NCI-H2029 treated with DMSO at 0.1 percent for 48 hours (cell line): ENCODE measurements at regions not wholly inside any gene's neighbourhood (a gene's known extent, or its start where the extent isn't known, plus 50 kb on each side); places are given as distances from the start of the nearest gene placed in this dataset.

Experiments
- DNase-seq: peaks from one replicate; lab custom pipeline; 2025; lab: John Stamatoyannopoulos, UW

DNA sequence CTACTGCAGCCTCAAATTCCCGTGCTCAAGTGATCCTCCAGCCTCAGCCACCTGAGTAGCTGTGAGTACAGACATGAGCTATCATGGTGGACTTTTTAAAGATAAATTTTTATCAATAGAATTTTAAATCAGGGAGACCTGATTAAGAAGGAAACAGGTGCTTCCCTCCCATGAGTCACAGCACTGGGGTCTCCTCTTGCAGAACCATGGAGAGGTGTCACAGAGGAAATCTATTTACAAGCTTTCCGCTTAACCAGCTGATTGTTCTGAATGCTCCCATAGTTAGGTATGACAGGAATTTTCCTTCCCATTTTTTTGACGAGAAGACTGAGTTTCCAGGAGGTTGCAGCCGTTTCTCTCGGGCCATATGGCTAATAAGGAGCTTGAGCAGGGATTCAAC is 516.1 kb downstream of the MIAT start:
- no peak for DNase-seq

DNA sequence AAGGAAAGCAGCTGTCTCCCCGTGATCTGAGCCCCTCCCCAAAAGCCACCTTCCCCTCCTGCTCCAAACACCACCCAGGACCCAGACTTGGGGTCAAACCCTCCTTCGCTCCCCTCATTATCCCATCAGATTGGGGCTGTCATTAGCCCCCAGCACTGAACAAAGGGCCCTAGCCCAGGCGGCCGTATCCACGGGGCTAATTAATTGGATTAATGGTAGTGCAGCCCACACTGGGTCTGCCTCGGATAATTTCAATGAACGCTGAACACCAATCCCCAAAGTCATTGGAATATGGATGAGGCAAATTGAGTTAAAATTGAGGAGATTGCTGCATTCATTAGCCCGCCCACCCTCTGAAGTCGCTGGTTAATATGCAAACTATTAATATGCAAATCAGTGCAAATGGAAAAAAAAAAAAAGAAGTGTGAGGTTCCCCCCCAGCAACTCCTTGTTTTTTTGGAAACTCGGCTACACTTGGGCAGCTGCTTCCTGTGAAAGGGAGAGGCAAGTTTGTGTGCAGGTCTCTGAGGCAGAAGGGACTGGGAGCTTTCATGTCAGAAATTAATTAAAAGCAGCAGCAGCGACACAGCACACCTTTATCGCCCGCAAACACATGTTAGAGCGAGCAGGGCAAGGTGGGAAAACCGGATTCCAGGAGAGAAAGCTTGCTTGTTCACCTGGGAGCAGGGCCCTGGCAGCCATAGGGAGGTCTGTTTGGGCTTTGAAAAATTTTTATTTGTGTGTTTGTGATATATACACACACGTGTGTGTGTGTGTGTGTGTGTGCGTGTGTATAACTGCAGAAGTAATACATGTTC is 517.8 kb downstream of the MIAT start:
- no peak for DNase-seq

DNA sequence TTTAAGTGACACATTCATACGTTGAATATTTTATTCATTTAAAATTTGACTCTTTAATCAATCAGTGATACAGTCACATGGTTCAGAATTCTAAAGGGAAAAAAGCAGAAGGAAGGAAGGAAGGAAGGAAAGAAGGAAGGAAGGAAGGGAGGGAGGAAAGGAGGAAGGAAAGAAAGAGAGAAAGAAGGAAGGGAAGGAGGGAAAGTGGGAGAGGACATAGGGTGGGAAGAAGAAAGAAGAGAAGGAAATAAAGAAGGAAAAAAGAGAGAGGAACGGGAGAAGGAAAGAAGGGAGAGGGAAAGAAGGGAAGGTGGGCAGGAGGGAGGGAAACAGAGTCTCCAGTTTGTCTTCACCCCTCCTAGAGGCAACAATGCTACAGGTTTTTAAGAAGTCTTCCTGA is 518.6 kb downstream of the MIAT start:
- DNase-seq = no peak

DNA sequence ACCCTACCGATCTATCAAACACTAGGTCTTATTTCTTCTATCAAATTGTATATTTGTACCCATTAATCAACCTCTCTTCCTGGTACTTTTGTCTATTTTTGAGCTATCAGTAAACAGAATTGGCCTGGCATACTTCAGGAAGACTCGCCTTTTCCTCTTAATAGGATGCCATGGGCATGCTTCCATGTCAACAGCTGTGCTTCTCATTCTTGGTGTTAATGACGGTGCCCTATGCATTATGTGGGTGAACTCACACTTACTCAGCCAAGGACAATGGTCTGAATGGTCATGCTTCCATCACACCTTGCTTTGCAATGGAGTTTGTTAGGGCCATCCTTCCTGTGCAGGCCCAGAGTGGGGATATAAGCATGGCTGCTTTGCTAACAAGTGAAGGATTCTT is 521.8 kb downstream of the MIAT start:
- no peak for DNase-seq

DNA sequence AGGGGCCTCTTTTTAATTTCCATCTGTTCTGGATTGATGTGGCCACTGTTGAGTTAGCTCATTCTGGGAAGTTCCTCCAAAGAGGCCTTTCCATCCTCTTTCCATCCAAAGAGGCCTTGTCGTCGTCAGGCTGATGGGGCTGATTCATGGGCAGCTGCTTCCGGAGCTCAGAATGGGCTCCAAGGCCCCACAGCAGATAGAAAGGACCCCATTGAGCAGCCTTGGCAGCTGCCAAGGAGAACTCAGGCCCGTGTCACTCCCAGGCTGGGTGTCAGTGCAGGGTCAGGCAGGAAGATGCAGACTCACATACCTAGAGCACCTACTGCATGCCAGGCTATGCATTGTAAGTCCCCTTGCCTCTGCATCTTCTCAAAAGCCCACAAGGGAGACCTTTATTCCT is 524.1 kb downstream of the MIAT start:
- no peak for DNase-seq

DNA sequence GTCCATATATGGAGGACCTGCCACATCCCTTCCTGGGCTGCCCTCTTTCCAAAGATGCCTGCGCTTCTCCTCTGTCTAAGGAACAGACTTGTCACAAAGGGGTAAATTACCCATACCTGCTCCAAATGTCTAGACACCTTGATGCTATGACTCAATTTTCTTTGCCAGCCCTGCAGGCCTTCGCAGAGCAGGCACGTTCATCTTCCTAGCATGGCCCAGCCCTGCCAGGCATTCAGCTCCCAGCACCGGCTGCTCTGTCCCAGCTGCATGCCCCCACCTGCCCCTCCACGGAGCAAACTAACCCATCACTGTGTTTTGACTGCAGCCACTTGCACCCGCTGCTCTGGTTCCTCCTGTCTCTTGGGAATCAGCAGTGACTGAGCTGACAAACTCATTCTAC is 526.1 kb downstream of the MIAT start:
- no peak for DNase-seq

DNA sequence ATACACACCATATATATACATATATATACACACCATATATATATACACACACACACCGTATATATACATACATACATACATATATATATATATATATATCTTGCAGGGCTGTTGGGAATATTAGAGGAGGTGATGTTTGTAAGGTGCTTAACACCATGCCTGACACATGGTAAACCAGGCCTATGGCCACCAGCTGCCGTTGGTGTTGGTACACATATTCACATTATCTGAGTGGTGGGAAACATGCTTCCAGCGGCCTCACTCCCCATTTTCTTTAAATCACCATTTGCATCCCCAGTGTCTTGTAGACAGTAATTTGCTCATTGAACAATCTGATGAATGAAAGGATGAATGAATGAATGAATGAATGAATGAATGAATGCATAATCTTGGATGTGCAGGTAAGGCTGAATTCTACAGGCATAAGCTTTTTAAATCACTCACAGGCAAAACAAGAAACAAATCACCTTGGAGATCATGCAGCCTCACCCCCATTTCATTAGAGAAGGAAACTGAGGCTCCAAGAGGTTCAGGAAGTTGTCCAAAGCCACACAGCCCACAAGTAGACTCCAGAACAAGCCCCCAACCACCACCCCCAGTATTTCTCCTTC is 527.8 kb downstream of the MIAT start:
- no peak for DNase-seq

DNA sequence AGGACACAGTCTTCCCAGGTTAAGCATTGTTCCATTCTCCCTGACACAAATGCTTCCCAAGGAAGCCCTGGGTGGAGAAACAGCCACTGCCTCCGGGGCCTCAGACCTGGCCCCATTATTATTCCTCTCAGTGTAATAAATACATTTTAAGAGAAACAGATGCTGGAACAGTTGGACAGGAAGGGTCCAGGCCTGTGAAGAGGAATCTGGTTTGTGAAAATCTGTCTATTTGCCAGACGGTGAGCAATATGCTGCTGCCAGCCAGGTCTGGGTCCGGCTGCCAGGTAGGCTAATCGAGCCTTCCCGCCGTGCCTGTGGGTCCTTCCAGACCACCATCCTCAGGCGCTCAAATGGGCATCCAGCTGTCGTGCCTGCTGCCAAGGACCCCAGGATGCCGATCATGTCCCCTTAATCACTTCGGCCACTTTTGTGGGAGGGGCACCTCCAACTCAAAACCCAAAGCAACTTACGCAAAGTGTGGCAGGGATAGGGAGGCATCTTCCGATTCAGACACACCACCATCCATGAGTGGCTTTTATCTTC is 528.4 kb downstream of the MIAT start:
- no peak for DNase-seq

DNA sequence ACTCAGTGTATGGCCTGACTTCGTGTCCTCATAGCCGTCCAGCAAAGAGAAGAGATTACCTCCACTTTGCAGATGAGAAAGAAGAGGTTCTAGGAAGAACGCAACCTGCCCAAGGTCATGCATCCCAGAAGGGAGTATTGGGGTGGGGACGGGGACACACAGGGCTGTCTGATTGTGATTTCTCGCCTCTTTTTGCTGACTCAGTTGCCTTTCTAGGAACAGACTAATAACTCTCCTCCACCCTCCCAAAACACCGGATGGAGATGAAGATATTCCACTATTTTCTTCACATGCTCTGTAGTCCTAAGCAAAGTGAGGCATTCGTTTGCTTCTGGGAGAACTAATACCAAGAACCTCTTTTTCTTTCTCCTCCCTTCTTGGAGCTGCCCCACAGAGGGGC is 529.3 kb downstream of the MIAT start:
- DNase-seq = no peak

DNA sequence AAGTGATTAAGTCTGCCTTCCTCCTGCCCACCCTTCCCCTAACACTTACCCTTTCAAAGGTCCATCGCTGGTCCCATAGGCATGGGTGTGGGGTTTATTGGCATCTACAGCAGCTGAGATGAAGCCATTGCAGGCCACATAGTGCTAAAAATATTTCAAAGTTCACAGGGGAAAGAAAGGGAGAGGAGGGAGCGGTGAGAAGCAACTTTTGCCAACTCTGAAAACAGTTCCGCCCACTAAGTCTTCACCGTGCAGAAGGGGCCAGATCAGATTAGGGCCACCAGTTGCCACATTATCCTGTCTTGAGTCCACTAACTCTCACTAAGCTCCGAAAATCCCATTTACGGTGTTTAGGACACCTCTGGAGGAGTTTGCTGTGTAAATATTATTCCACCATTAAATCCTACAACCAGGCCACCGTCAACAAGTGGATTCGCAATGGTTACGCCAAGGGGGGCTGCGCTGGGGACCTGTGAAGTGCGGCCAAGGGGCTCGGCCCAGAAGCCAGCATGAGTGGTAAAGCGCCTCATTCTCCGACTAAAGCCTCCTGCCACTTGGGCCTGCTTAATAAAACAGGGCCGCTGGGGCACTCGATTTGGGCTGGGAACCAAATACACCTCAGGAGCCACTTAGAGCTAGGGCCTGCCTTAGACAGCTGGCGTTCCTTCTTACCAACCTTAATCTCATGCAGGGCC is 534.9 kb downstream of the MIAT start:
- DNase-seq = no peak

DNA sequence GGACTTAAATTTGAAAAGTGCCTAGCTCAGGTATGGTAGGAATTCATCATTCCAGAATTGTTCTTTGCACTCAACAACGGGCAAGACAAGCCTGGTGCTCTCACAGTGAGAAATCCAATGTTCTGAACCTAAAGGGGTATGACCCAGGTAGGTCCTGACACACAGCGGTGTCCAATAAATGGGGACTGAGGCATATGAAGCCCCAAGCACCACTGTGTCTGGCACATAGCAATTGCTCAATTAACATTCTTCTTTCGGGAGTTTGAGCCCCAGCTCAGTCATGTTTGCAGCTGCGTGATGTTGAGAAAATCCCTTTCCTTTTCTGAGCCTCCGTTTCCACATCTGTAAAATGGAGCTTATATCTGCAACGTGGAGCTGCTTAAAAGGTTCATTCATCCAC is 535.8 kb downstream of the MIAT start:
- no peak for DNase-seq

DNA sequence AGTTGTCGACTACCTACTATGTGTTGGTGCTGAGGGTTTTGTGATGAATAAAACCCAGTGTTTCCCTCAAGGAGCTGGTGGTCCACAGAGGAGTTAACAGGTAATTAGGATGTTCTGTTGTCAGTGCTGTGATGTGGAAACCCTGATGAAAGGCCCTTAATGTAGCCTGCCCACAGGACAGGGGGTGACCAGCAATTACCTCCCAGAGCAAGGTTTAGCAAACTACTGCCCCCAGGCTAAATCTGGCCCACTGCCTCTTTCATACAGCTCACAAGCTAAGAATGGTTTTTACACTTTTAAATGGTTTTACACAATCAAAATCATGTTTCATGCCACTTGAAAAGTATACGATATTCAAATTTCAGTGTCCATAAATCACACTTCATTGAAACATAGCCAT is 536.2 kb downstream of the MIAT start:
- DNase-seq = no peak

DNA sequence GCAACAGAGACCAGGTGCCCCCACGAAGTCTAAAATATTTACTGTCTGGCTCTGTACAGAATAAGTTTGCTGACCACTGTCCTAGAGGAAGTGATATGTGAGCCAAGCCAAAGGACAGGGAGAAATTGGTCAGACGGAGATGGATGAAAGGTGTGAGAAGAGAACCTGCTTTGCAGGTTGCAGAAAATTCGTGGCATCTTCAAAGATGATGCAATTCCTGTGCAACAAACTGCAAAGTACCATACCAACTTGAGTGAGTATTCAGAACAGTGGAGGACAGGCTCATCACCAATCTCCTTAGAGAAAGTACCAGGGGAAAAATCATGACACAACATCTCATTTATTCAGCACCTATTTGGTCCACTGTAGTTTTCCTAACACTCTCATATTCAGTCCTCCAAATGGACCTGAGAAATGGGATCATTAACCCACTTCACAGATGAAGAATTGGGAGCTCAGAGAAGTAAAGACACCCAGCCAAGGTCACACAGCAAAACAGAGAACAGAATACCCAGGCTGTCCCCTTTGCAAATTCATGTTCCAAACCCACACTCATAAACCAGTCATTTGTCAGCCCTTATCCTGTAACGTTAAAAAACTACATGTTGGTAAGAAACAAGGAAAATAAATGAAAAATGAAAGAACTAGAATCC is 536.8 kb downstream of the MIAT start:
- no peak for DNase-seq

DNA sequence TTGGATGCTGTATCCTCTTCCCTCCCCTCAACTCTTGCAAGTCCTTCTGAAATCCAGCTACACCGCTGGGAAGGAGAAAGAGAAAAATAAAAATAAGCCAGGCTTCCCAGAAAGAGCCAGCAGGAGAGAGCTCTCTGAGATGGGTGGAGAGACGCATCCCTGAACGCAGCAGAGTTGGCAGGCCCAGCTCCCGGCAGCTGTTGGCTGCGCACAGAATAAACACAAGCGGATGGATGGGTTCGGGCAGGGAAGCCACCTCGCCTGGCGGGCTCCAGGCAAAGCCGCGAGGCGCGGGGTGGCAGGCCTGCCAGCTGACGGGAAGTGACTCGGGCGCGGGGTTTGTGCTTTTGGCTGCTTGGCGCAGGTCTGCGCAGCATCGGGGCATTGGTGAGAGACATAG is 537.7 kb downstream of the MIAT start:
- no peak for DNase-seq

DNA sequence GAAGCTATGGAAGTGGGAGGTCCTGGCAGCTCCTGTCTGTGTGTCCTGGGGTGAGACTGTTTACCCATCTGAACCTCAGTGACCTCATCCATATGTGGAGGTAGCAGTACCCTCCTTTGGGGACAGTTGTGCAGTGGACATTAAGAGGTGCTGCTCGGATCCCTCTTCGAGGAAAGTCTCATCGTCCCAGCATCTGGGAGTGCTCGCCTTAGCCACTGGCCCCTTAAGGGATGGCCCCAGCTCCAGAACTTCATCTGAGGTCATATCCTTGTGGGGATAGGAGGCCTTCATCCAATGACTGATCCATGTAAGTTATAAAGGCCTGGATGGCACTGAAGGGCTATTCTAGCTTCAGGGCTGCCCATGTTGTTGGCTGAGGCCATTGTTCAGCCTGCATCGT is 538.1 kb downstream of the MIAT start:
- DNase-seq = no peak

DNA sequence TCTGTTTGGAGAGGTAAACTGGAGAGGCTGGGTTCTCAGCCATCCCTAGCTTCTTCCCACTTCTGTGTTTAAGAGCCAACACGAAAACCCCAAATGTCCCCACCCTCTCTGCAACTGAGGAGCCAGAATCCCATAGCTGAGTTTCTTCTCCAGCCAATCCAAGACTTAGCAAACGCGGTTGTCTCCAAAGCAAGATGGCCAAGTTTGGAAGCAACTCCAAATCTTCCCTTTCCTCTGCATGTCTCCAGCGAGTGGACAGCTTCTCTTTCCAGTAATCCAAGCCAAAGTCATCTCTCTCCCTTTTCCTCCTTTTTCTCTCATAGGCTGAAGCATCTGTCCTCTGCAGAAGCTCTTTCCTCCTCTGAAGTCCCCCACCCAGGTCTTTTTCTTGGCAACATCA is 539.2 kb downstream of the MIAT start:
- no peak for DNase-seq

DNA sequence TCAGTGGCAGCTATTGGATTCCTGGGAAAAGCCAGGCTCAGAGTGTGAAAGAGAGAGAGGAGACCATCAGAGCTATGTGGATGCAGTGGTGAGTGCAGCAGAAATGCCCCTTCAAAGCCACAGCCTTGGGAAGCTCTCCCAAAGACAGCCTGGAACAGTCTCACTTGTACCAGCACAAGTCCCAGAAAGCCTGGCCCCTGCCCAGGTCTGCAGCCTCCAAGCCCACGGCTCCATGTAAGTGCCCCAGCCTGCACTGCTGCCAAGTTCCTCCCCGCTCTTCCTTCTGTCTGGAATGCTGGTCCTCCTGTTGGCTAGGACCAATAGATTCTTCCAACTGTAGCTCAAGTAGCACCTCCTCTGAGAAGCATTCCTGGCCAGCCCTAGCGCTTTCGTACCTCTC is 539.7 kb downstream of the MIAT start:
- peak; percentile 84 for DNase-seq

DNA sequence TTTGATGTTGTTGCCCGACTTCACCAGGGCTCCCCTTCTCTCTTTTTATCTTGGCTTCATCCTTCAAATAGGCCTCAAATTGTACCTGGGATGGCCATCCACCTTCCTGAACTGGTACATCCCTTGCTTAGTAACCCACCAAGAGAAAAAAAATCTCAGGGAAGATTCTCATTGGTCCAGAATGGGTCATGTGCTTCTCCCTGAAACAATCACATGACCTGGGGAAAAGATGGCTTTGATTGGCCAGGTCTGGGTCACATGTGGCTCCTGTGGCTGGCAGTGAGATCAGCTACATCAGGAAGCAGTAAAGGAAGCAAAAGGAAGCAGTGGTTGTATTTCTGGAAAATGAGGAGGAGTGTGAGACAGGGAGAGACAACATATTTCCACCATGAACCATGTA is 540.2 kb downstream of the MIAT start:
- DNase-seq = no peak

DNA sequence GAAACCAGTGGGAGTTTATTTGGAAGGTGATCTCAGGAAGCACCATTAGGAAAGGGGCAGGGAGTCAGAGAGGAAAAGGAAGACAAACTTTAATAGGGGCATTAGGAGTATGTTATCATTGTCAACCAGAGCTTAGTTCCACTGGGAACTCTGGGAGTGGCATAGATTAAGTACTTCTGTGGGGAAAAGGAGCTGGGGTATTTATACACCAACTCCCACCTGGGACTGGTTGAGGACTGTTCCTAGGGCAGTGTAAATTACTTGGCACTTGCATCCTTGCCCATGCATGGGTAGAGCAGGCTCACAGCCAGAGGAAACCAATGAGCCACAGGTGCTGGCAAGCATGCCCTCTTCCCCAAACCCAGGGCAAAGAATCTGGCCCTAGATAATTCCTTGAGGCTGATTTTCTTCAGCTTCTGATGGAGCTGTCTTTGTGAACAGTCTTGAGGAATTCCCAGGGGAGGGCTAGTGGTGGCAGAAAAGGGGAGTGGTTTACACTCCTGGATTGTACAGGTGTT is 541.2 kb downstream of the MIAT start:
- DNase-seq = no peak

DNA sequence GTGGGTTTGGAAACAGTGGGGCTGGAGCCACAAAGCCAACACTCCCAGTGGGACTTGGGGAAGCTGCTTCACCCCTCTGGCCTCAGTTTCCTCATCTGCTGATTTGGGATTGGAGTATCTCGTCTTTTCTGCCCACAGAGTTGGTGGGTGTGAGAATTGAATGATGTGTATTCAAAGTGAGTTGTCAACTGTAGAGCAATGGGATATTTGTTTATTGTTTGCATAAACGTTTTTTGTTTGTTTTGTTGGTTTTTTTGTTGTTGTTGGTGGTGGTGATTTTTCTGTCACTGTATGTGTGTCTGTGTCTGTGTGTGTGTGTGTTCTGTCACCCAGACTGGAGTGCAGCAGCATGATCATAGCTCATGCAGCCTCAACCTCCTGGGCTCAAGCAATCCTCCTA is 542.0 kb downstream of the MIAT start:
- no peak for DNase-seq

DNA sequence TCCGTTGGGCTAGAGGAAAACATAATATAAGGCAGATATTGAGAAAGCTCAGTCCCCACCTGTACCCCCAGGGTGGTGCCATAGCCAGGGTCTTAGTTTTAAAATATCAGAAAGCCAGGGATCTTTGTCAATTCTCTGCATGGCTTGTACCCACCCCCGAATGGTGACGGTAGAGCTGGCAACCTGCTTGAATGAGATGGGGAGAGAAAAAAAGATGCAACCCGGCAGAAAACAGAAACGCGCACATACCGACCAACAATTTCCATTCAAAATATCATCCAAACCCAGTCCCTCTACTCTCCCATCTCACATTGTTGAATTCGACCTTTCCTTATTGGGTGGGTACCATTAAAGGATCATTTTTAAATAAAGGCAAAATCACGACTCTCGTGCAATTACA is 543.9 kb downstream of the MIAT start:
- no peak for DNase-seq

DNA sequence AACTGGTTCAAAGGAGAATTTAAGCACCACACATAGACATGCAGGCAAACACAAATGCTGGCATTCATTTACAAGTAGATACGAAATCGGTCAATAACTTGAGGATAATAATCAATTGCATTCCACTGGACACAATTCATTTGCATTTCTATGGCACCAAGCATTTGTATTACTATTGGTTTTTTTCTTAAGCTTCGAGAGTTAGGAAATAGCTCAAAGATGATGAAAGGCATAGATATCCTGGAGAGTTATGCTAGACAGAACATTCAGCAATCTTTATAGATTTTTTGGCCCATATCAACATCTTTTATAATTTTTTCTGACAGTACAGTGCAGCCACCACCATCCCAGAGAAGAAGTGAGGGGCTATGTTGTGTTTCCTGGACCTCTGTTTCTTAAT is 544.4 kb downstream of the MIAT start:
- DNase-seq = no peak
